GM12891 (cell line): ENCODE measurements at regions not wholly inside any gene's neighbourhood (a gene's known extent, or its start where the extent isn't known, plus 50 kb on each side); places are given as distances from the start of the nearest gene placed in this dataset.

Experiments
- POLR2A ChIP-seq: IDR thresholded peaks from 2 replicates; pipeline ENCODE4 v1.6.1; 2011; ENCODE audit warnings: low read depth, low read length, control low read depth
- POLR2AphosphoS5 ChIP-seq: IDR thresholded peaks from 2 replicates; pipeline ENCODE4 v1.6.1; 2011; ENCODE audit warnings: low read depth, low read length, control low read depth
- POU2F2 ChIP-seq: IDR thresholded peaks from 2 replicates; pipeline ENCODE4 v1.6.1; 2011; ENCODE audit warnings: low read depth, mild to moderate bottlenecking, control low read depth, low read length, moderate library complexity
- SPI1 ChIP-seq: IDR thresholded peaks from 2 replicates; pipeline ENCODE4 v1.6.1; 2011; ENCODE audit warnings: low read depth, low read length, control low read depth
- TAF1 ChIP-seq: IDR thresholded peaks from 2 replicates; pipeline ENCODE4 v1.6.1; 2011; ENCODE audit warnings: low read depth, low read length, control low read depth

- no peak for TF ChIP-seq POLR2A
- no peak for TF ChIP-seq POLR2AphosphoS5
- TF ChIP-seq TAF1 = no peak
- no peak for TF ChIP-seq SPI1
- no peak for TF ChIP-seq POU2F2
Measured at GRCh38 chr21:19245188-19245580, 841.6 kb upstream of the TMPRSS15 start.
